Smooth muscle cell (in vitro differentiated cells): ENCODE measurements at regions not wholly inside any gene's neighbourhood (a gene's known extent, or its start where the extent isn't known, plus 50 kb on each side); places are given as distances from the start of the nearest gene placed in this dataset.

Experiments used
- DNase-seq: peaks from one replicate; lab custom pipeline; 2025; ENCODE audit not compliant: unreplicated experiment; lab: John Stamatoyannopoulos, UW
- H2AFZ ChIP-seq: fragments of 200-600 bp; sonication (generic); 2 replicates; pipeline ENCODE4 v1.6.0; 2016; ENCODE audit warnings: antibody characterized with exemption, low read depth, mild to moderate bottlenecking
- H3F3A ChIP-seq: fragments of 200-600 bp; sonication (generic); 2 replicates; pipeline ENCODE4 v1.6.0; 2017; ENCODE audit warnings: antibody characterized with exemption, low read depth
- H3K27ac ChIP-seq: fragments of 200-600 bp; sonication (generic); 2 replicates; pipeline ENCODE4 v1.5.1; 2016; ENCODE audit warnings: low read depth, mild to moderate bottlenecking
- H3K27me3 ChIP-seq: fragments of 200-600 bp; sonication (generic); 2 replicates; pipeline ENCODE4 v1.6.1; 2016; ENCODE audit warnings: low read depth, mild to moderate bottlenecking
- H3K36me3 ChIP-seq: fragments of 200-600 bp; sonication (generic); 2 replicates; pipeline ENCODE4 v1.5.1; 2016; ENCODE audit warnings: low read depth
- H3K4me1 ChIP-seq: fragments of 200-600 bp; sonication (generic); 2 replicates; pipeline ENCODE4 v1.5.1; 2016; ENCODE audit warnings: low read depth
- H3K4me2 ChIP-seq: fragments of 200-600 bp; sonication (generic); 2 replicates; pipeline ENCODE4 v1.6.0; 2016; ENCODE audit warnings: mild to moderate bottlenecking
- H3K4me3 ChIP-seq: fragments of 200-600 bp; sonication (generic); 2 replicates; pipeline ENCODE4 v1.5.1; 2016; ENCODE audit warnings: mild to moderate bottlenecking
- H3K79me2 ChIP-seq: fragments of 200-600 bp; sonication (generic); 2 replicates; pipeline ENCODE4 v1.6.0; 2016; ENCODE audit warnings: low read depth, mild to moderate bottlenecking
- H3K9ac ChIP-seq: fragments of 200-600 bp; sonication (generic); 2 replicates; pipeline ENCODE4 v1.6.0; 2016; ENCODE audit warnings: low read depth
- H3K9me3 ChIP-seq: fragments of 200-600 bp; sonication (generic); replicated peaks from 2 replicates; pipeline ENCODE4 v1.5.1; 2016; ENCODE audit warnings: low read depth
- H4K20me1 ChIP-seq: fragments of 200-600 bp; sonication (generic); 2 replicates; pipeline ENCODE4 v1.6.0; 2016; ENCODE audit warnings: low read depth
- CTCF ChIP-seq: fragments of 200-600 bp; sonication (generic); IDR thresholded peaks from 2 replicates; pipeline ENCODE4 v1.5.1; 2017; ENCODE audit warnings: borderline replicate concordance, mild to moderate bottlenecking, antibody characterized with exemption; ENCODE audit not compliant: insufficient read depth, poor library complexity, severe bottlenecking
- WGBS: methylation state at CpG from one replicate; pipeline ENCODE4 v1.1.7; 2016; ENCODE audit warnings: low lambda C conversion rate; 5-methylcytosine and 5-hydroxymethylcytosine counted together

- H3K4me1 ChIP-seq: no peaks in the 10 kb centered on the region
- no peak for TF ChIP-seq CTCF
- no peaks in the 10 kb centered on the region for H3F3A ChIP-seq
- 97% methylated on average over 1 of the region's 1 CpG for WGBS
- DNase-seq: no peak
- no peaks in the 10 kb centered on the region for H3K27me3 ChIP-seq
- no peak overlapping the region for H3K27ac ChIP-seq
- no peak overlapping the region for H3K9ac ChIP-seq
- H3K79me2 ChIP-seq: no peaks in the 10 kb centered on the region
- H3K4me3 ChIP-seq: no peak overlapping the region
- no peak overlapping the region for H3K4me2 ChIP-seq
- no peaks in the 10 kb centered on the region for H4K20me1 ChIP-seq
- H2AFZ ChIP-seq: no peak overlapping the region
- no peaks in the 10 kb centered on the region for H3K9me3 ChIP-seq
- no peaks in the 10 kb centered on the region for H3K36me3 ChIP-seq
These were observed 1189.5 kb downstream of the ZPLD1 start for GRCh38 chr3:103624271-103624670.

GRCh38 chr3:103629391-103629790 lies 1194.6 kb downstream of the ZPLD1 start:
- no peaks in the 10 kb centered on the region for H3F3A ChIP-seq
- H2AFZ ChIP-seq: no peak overlapping the region
- H3K27ac ChIP-seq: no peak overlapping the region
- H3K4me3 ChIP-seq: no peak overlapping the region
- H3K4me1 ChIP-seq: no peaks in the 10 kb centered on the region
- no peak overlapping the region for H3K4me2 ChIP-seq
- H3K9me3 ChIP-seq: peaks cover 4% of the 10 kb centered on the region
- H3K9ac ChIP-seq: no peak overlapping the region
- H4K20me1 ChIP-seq: no peaks in the 10 kb centered on the region
- WGBS: 95% methylated on average over 1 of the region's 1 CpG
- no peaks in the 10 kb centered on the region for H3K27me3 ChIP-seq
- no peaks in the 10 kb centered on the region for H3K36me3 ChIP-seq
- DNase-seq: no peak
- TF ChIP-seq CTCF: no peak
- H3K79me2 ChIP-seq: no peaks in the 10 kb centered on the region

GRCh38 chr3:103644450-103644849 lies 1209.6 kb downstream of the ZPLD1 start:
- H4K20me1 ChIP-seq: no peaks in the 10 kb centered on the region
- no peak for DNase-seq
- no peak overlapping the region for H3K9ac ChIP-seq
- no peak overlapping the region for H3K27ac ChIP-seq
- H3K4me2 ChIP-seq: no peak overlapping the region
- H3K79me2 ChIP-seq: no peaks in the 10 kb centered on the region
- no peaks in the 10 kb centered on the region for H3K36me3 ChIP-seq
- 56% methylated on average over 2 of the region's 2 CpGs for WGBS
- no peaks in the 10 kb centered on the region for H3F3A ChIP-seq
- no peak overlapping the region for H2AFZ ChIP-seq
- no peak for TF ChIP-seq CTCF
- H3K9me3 ChIP-seq: no peaks in the 10 kb centered on the region
- H3K4me1 ChIP-seq: no peaks in the 10 kb centered on the region
- peaks cover 6% of the 10 kb centered on the region for H3K27me3 ChIP-seq
- no peak overlapping the region for H3K4me3 ChIP-seq

GRCh38 chr3:103653996-103654395 lies 1219.2 kb downstream of the ZPLD1 start:
- Histone ChIP-seq H3K79me2 (no peaks in the 10 kb centered on the region), H2AFZ (no peak overlapping the region), H4K20me1 (no peaks in the 10 kb centered on the region), H3F3A (no peaks in the 10 kb centered on the region), H3K4me2 (no peak overlapping the region), H3K27me3 (no peaks in the 10 kb centered on the region), H3K9me3 (no peaks in the 10 kb centered on the region), H3K4me3 (no peak overlapping the region), H3K9ac (no peak overlapping the region), H3K36me3 (no peaks in the 10 kb centered on the region), H3K27ac (no peak overlapping the region), H3K4me1 (peaks cover 8% of the 10 kb centered on the region)
- 86% methylated on average over 1 of the region's 1 CpG for WGBS
- no peak for DNase-seq
- no peak for TF ChIP-seq CTCF
